ENCODE measurements at regions not wholly inside any gene's neighbourhood (a gene's known extent, or its start where the extent isn't known, plus 50 kb on each side); places are given as distances from the start of the nearest gene placed in this dataset.

DNA sequence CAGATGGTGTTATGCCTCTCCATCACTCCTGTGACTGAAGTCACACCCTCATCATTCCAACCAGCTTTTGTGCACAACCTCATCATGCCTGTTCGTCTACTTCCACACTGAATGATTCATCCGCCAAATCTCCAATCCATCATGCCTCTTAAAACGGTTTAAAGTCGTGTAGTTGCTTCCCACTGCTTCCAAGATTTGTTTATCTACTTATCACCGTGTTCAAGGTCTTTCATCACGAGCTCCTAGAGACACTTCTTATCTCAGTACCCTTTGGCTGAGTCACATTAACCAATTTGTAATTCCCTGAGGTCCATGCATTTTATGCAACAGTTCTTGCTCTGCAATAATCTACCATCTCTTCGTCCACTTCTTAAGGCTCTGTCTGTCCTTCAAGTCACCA, 592.3 kb upstream of the ID2 start:
- H3K9me3 Mint-ChIP-seq, result no peaks in the 10 kb centered on the region
- no peaks in the 10 kb centered on the region for H3K36me3 Mint-ChIP-seq (ENCODE audit: low read depth)
- no peaks in the 10 kb centered on the region for H3K4me1 Mint-ChIP-seq
- POLR2A ChIA-PET, result no interaction called here
- no peak overlapping the region for H3K27ac Mint-ChIP-seq
- intact Hi-C loops (cut with micrococcal nuclease), result no loop called here
- ATAC-seq (ENCODE audit: low read depth) (no peak), DNase-seq (no peak)
- CTCF ChIA-PET, result no interaction called here
- H3K27me3 Mint-ChIP-seq, result no peaks in the 10 kb centered on the region
- no peak overlapping the region for H3K4me3 Mint-ChIP-seq
- TF ChIP-seq, protein P1, sequence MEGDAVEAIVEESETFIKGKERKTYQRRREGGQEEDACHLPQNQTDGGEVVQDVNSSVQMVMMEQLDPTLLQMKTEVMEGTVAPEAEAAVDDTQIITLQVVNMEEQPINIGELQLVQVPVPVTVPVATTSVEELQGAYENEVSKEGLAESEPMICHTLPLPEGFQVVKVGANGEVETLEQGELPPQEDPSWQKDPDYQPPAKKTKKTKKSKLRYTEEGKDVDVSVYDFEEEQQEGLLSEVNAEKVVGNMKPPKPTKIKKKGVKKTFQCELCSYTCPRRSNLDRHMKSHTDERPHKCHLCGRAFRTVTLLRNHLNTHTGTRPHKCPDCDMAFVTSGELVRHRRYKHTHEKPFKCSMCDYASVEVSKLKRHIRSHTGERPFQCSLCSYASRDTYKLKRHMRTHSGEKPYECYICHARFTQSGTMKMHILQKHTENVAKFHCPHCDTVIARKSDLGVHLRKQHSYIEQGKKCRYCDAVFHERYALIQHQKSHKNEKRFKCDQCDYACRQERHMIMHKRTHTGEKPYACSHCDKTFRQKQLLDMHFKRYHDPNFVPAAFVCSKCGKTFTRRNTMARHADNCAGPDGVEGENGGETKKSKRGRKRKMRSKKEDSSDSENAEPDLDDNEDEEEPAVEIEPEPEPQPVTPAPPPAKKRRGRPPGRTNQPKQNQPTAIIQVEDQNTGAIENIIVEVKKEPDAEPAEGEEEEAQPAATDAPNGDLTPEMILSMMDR (IDR thresholded peaks at IDR 0.05), result no peak

DNA sequence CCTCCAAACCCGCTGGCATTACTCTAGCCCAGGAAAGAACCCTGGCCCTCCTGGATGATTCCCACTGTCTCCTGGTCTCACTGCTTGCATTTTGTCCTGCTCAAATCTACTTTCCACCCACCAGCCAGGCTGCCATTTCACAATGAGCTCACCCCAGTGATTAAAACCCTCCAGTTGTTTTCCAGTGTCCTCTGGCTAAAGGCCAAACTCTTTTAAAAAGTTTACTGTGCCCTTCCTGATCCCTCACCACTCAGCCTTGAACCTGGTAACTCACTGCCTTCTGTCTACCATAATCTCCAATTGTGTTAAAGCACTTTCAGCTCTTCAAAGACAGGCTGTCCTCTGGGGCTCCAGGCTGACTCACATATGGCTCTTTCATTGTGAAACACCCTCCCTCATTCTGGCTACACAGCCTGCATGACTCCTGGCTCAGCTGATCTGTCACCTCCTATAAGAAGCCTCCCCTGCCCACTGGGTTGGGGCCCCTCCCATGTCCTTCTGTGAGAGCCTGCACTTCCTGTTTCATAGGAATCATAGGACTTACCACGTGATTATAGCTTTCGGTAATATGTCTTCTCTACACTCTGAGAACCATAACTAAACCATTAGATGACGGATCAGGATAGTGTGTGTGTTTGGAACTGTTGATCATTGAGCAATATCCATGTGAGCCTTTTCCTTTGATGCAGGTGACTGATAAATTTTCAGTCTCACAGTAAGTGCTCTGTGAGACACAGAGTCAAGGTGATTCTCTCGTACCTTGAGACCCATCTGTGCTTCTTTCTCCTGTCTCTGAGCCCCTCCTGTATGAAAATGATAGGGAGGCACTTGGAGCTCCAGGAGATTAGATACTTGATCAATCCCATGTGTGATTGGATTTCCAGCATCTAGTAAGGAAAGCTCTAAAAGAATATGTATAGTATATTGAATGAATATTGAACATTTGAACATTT, 590.8 kb upstream of the ID2 start:
- TF ChIP-seq, protein P1 (IDR thresholded peaks at IDR 0.05), result no peak
- Mint-ChIP-seq H3K9me3 (no peaks in the 10 kb centered on the region), H3K4me1 (no peaks in the 10 kb centered on the region), H3K27me3 (no peaks in the 10 kb centered on the region), H3K27ac (no peak overlapping the region), H3K36me3 (ENCODE audit: low read depth) (no peaks in the 10 kb centered on the region), H3K4me3 (no peak overlapping the region)
- DNase-seq, result no peak
- ATAC-seq (ENCODE audit: low read depth), result peak; percentile 37
- POLR2A ChIA-PET, result no interaction called here
- CTCF ChIA-PET, result no interaction called here
- intact Hi-C loops (cut with micrococcal nuclease), result no loop called here

- Mint-ChIP-seq H3K27ac (no peak overlapping the region), H3K36me3 (ENCODE audit: low read depth) (no peaks in the 10 kb centered on the region), H3K9me3 (no peaks in the 10 kb centered on the region), H3K4me3 (no peak overlapping the region), H3K4me1 (no peaks in the 10 kb centered on the region), H3K27me3 (no peaks in the 10 kb centered on the region)
- ATAC-seq (ENCODE audit: low read depth), result no peak
- ChIA-PET CTCF (no interaction called here), POLR2A (no interaction called here)
- TF ChIP-seq, protein P1 (IDR thresholded peaks at IDR 0.05), result no peak
- DNase-seq, result no peak
- intact Hi-C loops (cut with micrococcal nuclease), result no loop called here
Measured at GRCh38 chr2:8094526-8094925, 587.3 kb upstream of the ID2 start.

- Mint-ChIP-seq H3K4me1 (no peaks in the 10 kb centered on the region), H3K27me3 (no peaks in the 10 kb centered on the region), H3K4me3 (no peak overlapping the region), H3K27ac (no peak overlapping the region), H3K36me3 (ENCODE audit: low read depth) (no peaks in the 10 kb centered on the region), H3K9me3 (no peaks in the 10 kb centered on the region)
- intact Hi-C loops (cut with micrococcal nuclease), result no loop called here
- ChIA-PET POLR2A (no interaction called here), CTCF (no interaction called here)
- ATAC-seq (ENCODE audit: low read depth) (no peak), DNase-seq (no peak)
- TF ChIP-seq, protein P1 (IDR thresholded peaks at IDR 0.05), result no peak
Measured at GRCh38 chr2:8095978-8096377, 585.9 kb upstream of the ID2 start.

DNA sequence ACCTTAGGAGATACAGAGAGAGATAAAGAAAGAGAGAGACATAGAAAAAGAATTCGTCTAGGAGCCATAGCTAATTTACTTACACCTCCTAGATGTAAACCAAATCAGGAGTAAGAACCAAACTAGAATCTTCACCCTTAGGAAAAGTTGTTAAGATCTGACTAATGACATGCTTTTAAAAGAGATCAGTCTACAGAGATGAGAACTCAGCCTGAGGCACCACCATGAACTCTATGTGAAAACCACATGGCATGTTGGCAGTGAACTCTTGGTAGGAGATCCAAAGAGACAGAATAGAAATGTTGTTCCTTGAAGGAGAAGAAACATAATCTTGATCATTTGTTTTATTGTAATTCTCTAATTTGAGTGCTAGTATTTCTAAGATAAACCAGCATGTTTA, 585.4 kb upstream of the ID2 start:
- ChIA-PET CTCF (no interaction called here), POLR2A (no interaction called here)
- intact Hi-C loops (cut with micrococcal nuclease), result no loop called here
- Mint-ChIP-seq H3K27ac (no peak overlapping the region), H3K27me3 (no peaks in the 10 kb centered on the region), H3K4me3 (no peak overlapping the region), H3K4me1 (no peaks in the 10 kb centered on the region), H3K36me3 (ENCODE audit: low read depth) (no peaks in the 10 kb centered on the region), H3K9me3 (no peaks in the 10 kb centered on the region)
- TF ChIP-seq, protein P1 (IDR thresholded peaks at IDR 0.05), result no peak
- no peak for ATAC-seq (ENCODE audit: low read depth)
- no peak for DNase-seq

Measured in activated B cell treated with CpG ODN at 0.5 μM for 24 hours (primary cell).